ENCODE measurements at regions not wholly inside any gene's neighbourhood (a gene's known extent, or its start where the extent isn't known, plus 50 kb on each side); places are given as distances from the start of the nearest gene placed in this dataset.
A peak's percentile ranks its signal among the peaks of the same experiment; 100 is the strongest.

- ATAC-seq (no peak), DNase-seq (no peak)
- 73% methylated on average over 2 of the region's 2 CpGs for WGBS (ENCODE audit: insufficient coverage, low coverage, low lambda C conversion rate, missing lambda C conversion rate)
- Histone ChIP-seq H3K4me1 (peaks cover 0 to 3% (median 0%) of the 10 kb centered on the region in 4 donors), H3K9me3 (no peaks in the 10 kb centered on the region), H3K27me3 (no peaks in the 10 kb centered on the region), H3K36me3 (no peaks in the 10 kb centered on the region), H3K4me3 (no peak overlapping the region), H3K27ac (no peak overlapping the region)
- intact Hi-C loops (cut with DNase I) = no loop called here
- TF ChIP-seq CTCF (IDR thresholded peaks at IDR 0.05) (no peak), POLR2A (IDR thresholded peaks at IDR 0.05) (no peak)
These were observed 173.7 kb downstream of the NR4A2 start for GRCh38 chr2:156158808-156159207.

GRCh38 chr2:156157670-156158069 lies 174.9 kb downstream of the NR4A2 start:
- intact Hi-C loops (cut with DNase I) = no loop called here
- Histone ChIP-seq H3K4me1 (peaks cover 0 to 3% (median 0%) of the 10 kb centered on the region in 4 donors), H3K36me3 (no peaks in the 10 kb centered on the region), H3K4me3 (no peak overlapping the region), H3K27me3 (no peaks in the 10 kb centered on the region), H3K9me3 (no peaks in the 10 kb centered on the region), H3K27ac (no peak overlapping the region)
- TF ChIP-seq CTCF (IDR thresholded peaks at IDR 0.05) (no peak), POLR2A (IDR thresholded peaks at IDR 0.05) (no peak)
- no peak for DNase-seq
- ATAC-seq = peak in 3 of 4 donors; percentile 17 to 47 (median 20)
- WGBS (ENCODE audit: insufficient coverage, low coverage, low lambda C conversion rate, missing lambda C conversion rate) = 21% methylated on average over 1 of the region's 1 CpG

- TF ChIP-seq CTCF (IDR thresholded peaks at IDR 0.05) (peak; percentile 25 to 53 (median 44)), POLR2A (IDR thresholded peaks at IDR 0.05) (no peak)
- Histone ChIP-seq H3K9me3 (no peaks in the 10 kb centered on the region), H3K36me3 (no peaks in the 10 kb centered on the region), H3K27me3 (no peaks in the 10 kb centered on the region), H3K4me1 (peaks cover 0 to 3% (median 0%) of the 10 kb centered on the region in 4 donors), H3K27ac (no peak overlapping the region), H3K4me3 (no peak overlapping the region)
- intact Hi-C loops (cut with DNase I) = no loop called here
- 6% methylated on average over 2 of the region's 2 CpGs for WGBS (ENCODE audit: insufficient coverage, low coverage, low lambda C conversion rate, missing lambda C conversion rate)
- DNase-seq (peak in 1 of 3 donors; percentile 18), ATAC-seq (peak; percentile 56 to 91 (median 84))
These were observed 175.9 kb downstream of the NR4A2 start for GRCh38 chr2:156156580-156156979.

GRCh38 chr2:156155319-156155718 lies 177.2 kb downstream of the NR4A2 start:
- intact Hi-C loops (cut with DNase I) = no loop called here
- Histone ChIP-seq H3K27ac (no peak overlapping the region), H3K27me3 (no peaks in the 10 kb centered on the region), H3K9me3 (no peaks in the 10 kb centered on the region), H3K4me1 (peaks cover 0 to 3% (median 0%) of the 10 kb centered on the region in 4 donors), H3K4me3 (no peak overlapping the region), H3K36me3 (no peaks in the 10 kb centered on the region)
- TF ChIP-seq CTCF (IDR thresholded peaks at IDR 0.05) = no peak
- no peak for TF ChIP-seq POLR2A (IDR thresholded peaks at IDR 0.05)
- ATAC-seq (no peak), DNase-seq (no peak)
- WGBS (ENCODE audit: insufficient coverage, low coverage, low lambda C conversion rate, missing lambda C conversion rate) = 81% methylated on average over 3 of the region's 3 CpGs

- WGBS (ENCODE audit: insufficient coverage, low coverage, low lambda C conversion rate, missing lambda C conversion rate) = 86% methylated on average over 1 of the region's 1 CpG
These were observed 181.2 kb downstream of the NR4A2 start for GRCh38 chr2:156151351-156151750.

More at GRCh38 chr2:156151351-156151750, 181.2 kb downstream of the NR4A2 start:
- no peaks in the 10 kb centered on the region for H3K4me1 ChIP-seq
- H3K27me3 ChIP-seq = no peaks in the 10 kb centered on the region
- no peaks in the 10 kb centered on the region for H3K9me3 ChIP-seq
- no peak overlapping the region for H3K4me3 ChIP-seq
- intact Hi-C loops (cut with DNase I) = no loop called here
- DNase-seq (no peak), ATAC-seq (no peak)
- H3K27ac ChIP-seq = no peak overlapping the region
- no peak for TF ChIP-seq CTCF (IDR thresholded peaks at IDR 0.05)
- TF ChIP-seq POLR2A (IDR thresholded peaks at IDR 0.05) = no peak
- no peaks in the 10 kb centered on the region for H3K36me3 ChIP-seq

All from right lobe of liver (tissue), 6 donors.